Loucy (cell line): ENCODE measurements at regions not wholly inside any gene's neighbourhood (a gene's known extent, or its start where the extent isn't known, plus 50 kb on each side); places are given as distances from the start of the nearest gene placed in this dataset.
A peak's percentile ranks its signal among the peaks of the same experiment; 100 is the strongest.

Experiments used
- H2AFZ ChIP-seq: fragments of 200-600 bp; sonication (generic); 2 replicates; pipeline ENCODE4 v1.6.0; 2016; ENCODE audit warnings: antibody characterized with exemption, mild to moderate bottlenecking, low read length, moderate library complexity
- H3F3A ChIP-seq: fragments of 200-600 bp; 2 replicates; pipeline ENCODE4 v1.6.0; 2016; ENCODE audit warnings: antibody characterized with exemption, low read depth, mild to moderate bottlenecking
- H3K27me3 ChIP-seq: fragments of 200-600 bp; sonication (generic); 2 replicates; pipeline ENCODE4 v1.6.1; 2014; ENCODE audit warnings: low read length, mild to moderate bottlenecking; ENCODE audit not compliant: insufficient read depth, poor library complexity, severe bottlenecking
- H3K36me3 ChIP-seq: fragments of 200-600 bp; sonication (generic); 2 replicates; pipeline ENCODE4 v1.6.1; 2016; ENCODE audit warnings: low read length; ENCODE audit not compliant: insufficient read depth
- H3K4me1 ChIP-seq: fragments of 200-600 bp; sonication (generic); 2 replicates; pipeline ENCODE4 v1.5.1; 2014; ENCODE audit warnings: low read length, mild to moderate bottlenecking; ENCODE audit not compliant: insufficient read depth, poor library complexity, severe bottlenecking
- H3K4me2 ChIP-seq: fragments of 200-600 bp; sonication (generic); 2 replicates; pipeline ENCODE4 v1.6.0; 2014; ENCODE audit warnings: antibody characterized with exemption, low read length, low read depth, mild to moderate bottlenecking; ENCODE audit not compliant: poor library complexity, severe bottlenecking
- H3K4me3 ChIP-seq: fragments of 200-600 bp; sonication (generic); 2 replicates; pipeline ENCODE4 v1.5.1; 2014; ENCODE audit warnings: low read length, mild to moderate bottlenecking, mixed read lengths; ENCODE audit not compliant: poor library complexity, severe bottlenecking
- H3K79me2 ChIP-seq: fragments of 200-600 bp; sonication (generic); 2 replicates; pipeline ENCODE4 v1.6.1; 2014; ENCODE audit warnings: low read length; ENCODE audit not compliant: insufficient read depth
- H3K9ac ChIP-seq: fragments of 200-600 bp; sonication (generic); 2 replicates; pipeline ENCODE4 v1.6.0; 2014; ENCODE audit warnings: mild to moderate bottlenecking, low read depth, low read length, moderate library complexity; ENCODE audit not compliant: poor library complexity, severe bottlenecking
- H3K9me2 ChIP-seq: fragments of 200-600 bp; sonication (generic); replicated peaks from 2 replicates; pipeline ENCODE4 v1.6.1; 2016; ENCODE audit warnings: low read depth, low read length, mixed read lengths
- H3K9me3 ChIP-seq: fragments of 200-600 bp; sonication (generic); 2 replicates; pipeline ENCODE4 v1.6.1; 2014; ENCODE audit warnings: mild to moderate bottlenecking, antibody characterized with exemption, low read length, low read depth; ENCODE audit not compliant: insufficient read depth
- H4K20me1 ChIP-seq: fragments of 200-600 bp; sonication (generic); 2 replicates; pipeline ENCODE4 v1.6.0; 2014; ENCODE audit warnings: antibody characterized with exemption, low read length, mild to moderate bottlenecking; ENCODE audit not compliant: insufficient read depth, poor library complexity, severe bottlenecking
- CTCF ChIP-seq: fragments of 200-600 bp; sonication (generic); conservative IDR thresholded peaks from 2 replicates; pipeline ENCODE4 v1.5.1; 2014; ENCODE audit warnings: mild to moderate bottlenecking, antibody characterized with exemption, low read length
- EZH2phosphoT487 ChIP-seq: fragments of 200-600 bp; IDR thresholded peaks from 2 replicates; pipeline ENCODE4 v1.6.1; 2018; ENCODE audit warnings: antibody characterized with exemption, mild to moderate bottlenecking, moderate library complexity, borderline replicate concordance

- Histone ChIP-seq H3K4me2 (no peak overlapping the region), H3K27me3 (no peaks in the 10 kb centered on the region), H3K4me3 (no peak overlapping the region), H3K4me1 (peaks cover 4% of the 10 kb centered on the region), H3K9me2 (no peaks in the 10 kb centered on the region), H3K9me3 (no peaks in the 10 kb centered on the region), H3K36me3 (no peaks in the 10 kb centered on the region), H3F3A (no peaks in the 10 kb centered on the region), H3K9ac (no peak overlapping the region), H3K79me2 (no peaks in the 10 kb centered on the region), H4K20me1 (no peaks in the 10 kb centered on the region), H2AFZ (no peak overlapping the region)
- no peak for TF ChIP-seq CTCF
- no peak for TF ChIP-seq EZH2phosphoT487
Observed at GRCh38 chr11:119476038-119476437, 53.1 kb upstream of the THY1 start.

DNA sequence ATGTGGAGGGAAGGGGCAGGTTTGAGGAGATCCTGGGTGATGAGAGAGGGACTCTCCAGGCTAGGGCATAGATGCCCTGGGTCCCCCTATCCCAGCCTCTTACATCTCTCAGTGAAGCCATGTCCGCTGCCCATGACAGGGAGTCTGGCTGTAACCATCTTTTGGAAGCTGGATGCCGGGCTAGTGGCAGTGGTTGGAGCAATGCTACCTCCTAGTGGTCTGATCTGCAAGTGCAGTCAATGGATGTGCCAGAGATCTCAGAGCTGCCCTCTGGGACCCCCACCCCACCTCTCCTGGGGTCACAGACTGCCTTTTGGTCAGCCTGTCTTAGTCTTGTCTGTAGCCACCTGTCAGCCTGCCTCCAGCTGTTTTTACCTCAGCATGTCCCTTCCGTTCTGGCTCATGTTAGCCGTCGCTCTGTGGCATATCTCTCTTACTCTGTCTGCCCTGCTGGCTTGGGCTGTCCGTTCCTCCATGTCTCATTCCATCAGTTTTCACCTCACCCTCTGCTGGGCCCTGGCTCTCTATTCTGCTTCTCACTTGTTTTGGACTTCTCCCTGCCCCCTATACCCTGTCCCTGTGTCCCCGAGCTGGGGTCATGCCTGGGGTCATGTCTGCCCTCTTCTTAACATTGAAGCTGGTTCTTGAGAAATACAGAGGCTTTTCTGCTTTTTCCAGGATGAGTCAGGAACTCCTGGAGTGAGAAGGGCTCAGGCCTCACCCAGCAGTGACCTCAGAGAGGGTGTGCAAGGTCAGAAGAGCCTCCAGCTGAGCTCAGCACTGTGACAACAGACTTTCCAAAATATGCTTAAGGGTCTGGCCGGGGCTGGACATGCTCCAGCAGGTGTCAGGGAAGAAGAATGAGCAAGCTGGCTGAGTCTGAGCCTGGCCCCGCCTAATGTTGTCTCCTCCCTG lies 52.0 kb upstream of the THY1 start:
- H3F3A ChIP-seq: no peaks in the 10 kb centered on the region
- H2AFZ ChIP-seq: no peak overlapping the region
- H3K79me2 ChIP-seq: no peaks in the 10 kb centered on the region
- H3K9me2 ChIP-seq: no peaks in the 10 kb centered on the region
- no peaks in the 10 kb centered on the region for H4K20me1 ChIP-seq
- no peak overlapping the region for H3K4me3 ChIP-seq
- H3K9ac ChIP-seq: no peak overlapping the region
- H3K36me3 ChIP-seq: no peaks in the 10 kb centered on the region
- H3K4me1 ChIP-seq: peaks cover under 1% of the 10 kb centered on the region
- no peaks in the 10 kb centered on the region for H3K9me3 ChIP-seq
- no peak overlapping the region for H3K4me2 ChIP-seq
- peak; percentile 97 for TF ChIP-seq CTCF
- no peak for TF ChIP-seq EZH2phosphoT487
- no peaks in the 10 kb centered on the region for H3K27me3 ChIP-seq

GRCh38 chr11:119473901-119474681 lies 51.1 kb upstream of the THY1 start:
- no peaks in the 10 kb centered on the region for H3K36me3 ChIP-seq
- no peaks in the 10 kb centered on the region for H3K79me2 ChIP-seq
- no peak overlapping the region for H3K4me2 ChIP-seq
- no peaks in the 10 kb centered on the region for H3K9me3 ChIP-seq
- TF ChIP-seq EZH2phosphoT487 (no peak), CTCF (no peak)
- H4K20me1 ChIP-seq: no peaks in the 10 kb centered on the region
- no peaks in the 10 kb centered on the region for H3F3A ChIP-seq
- no peak overlapping the region for H3K4me3 ChIP-seq
- no peak overlapping the region for H2AFZ ChIP-seq
- no peak overlapping the region for H3K9ac ChIP-seq
- H3K27me3 ChIP-seq: no peaks in the 10 kb centered on the region
- H3K9me2 ChIP-seq: no peaks in the 10 kb centered on the region
- no peaks in the 10 kb centered on the region for H3K4me1 ChIP-seq
